HG03354 (cell line): ENCODE measurements at regions not wholly inside any gene's neighbourhood (a gene's known extent, or its start where the extent isn't known, plus 50 kb on each side); places are given as distances from the start of the nearest gene placed in this dataset.
"Not testable (repeated sequence)": the region's sequence is repeated elsewhere in the genome, so short reads cannot be mapped to it uniquely, and the experiment has no call there.

Experiments used
- ATAC-seq: cut with Tn5 transposase; IDR thresholded peaks from one replicate; pipeline ENCODE4 v1.9.1; 2021; ENCODE audit warnings: mild to moderate bottlenecking; ENCODE audit not compliant: unreplicated experiment, poor library complexity, severe bottlenecking

DNA sequence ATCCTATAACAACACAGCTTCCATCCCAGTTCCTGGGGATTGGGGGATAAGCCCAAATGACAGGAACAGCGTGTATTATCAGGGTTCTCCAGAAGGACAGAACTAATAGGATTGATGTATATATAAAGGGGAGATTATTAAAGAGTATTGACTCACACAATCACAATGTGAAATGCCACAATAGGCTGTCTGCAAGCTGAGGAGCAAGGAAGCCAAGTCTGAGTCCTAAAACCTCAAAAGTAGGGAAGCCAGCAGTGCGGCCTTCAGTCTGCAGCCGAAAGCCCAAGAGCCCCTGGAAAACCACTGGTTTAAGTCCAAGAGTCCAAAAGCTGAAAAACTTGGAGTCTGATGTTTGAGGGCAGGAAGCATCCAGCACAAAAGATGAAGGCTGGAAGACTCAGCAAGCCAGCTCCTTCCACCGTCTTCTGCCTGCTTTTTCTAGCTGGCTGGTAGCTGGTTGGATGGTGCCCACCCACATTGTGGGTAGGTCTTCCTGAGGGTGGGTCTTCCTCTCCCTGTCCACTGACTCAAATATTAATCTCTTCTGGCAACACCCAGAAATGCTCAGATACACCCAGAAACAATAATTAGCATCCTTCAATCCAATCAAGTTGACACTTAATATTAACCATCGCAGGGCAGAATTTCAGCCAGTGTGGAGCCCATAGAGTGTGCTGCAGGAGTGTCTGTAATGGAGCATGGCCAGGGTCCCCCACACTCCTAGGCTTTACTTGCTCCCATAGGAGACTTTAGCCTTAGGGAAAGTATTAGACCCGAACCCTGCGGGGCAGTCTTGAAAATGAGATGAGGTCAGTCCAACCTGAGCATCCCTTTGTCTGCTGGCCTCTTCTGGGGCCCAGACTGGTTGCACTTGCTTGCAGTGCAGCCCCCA is 111.1 kb downstream of the SINHCAF start:
- no peak for ATAC-seq

DNA sequence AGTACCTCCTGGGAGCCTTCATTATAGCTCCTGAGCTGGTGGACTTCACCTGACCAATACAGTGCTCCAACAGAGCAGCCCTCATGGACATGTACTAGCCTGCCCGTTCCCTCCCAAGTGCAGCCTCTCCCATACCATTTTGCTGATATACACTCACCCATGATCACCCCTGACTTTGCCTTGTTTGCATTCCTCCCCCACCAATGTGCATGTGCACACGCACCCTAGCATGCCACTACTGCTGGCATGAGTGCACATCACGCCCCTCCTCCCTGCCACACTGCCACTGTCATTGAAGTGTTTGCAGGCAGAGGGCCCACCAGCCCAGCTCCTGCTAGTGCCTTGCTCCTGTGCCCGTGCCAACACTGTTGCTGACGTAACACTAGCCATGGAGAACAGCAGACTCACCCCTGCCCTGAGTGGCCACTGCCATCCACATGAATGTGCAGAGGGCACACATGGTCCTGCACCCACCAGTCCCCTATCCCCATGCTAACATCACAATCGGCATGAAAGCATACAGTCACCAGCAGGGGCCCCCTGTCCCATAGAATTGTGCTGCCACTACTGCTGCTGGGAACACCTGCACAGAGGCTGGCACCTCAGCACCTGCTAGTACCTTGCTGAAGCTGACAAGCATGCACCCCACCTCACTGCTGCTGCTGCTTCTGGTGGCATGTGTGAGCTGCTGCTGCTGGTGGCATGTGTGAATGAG is 110.3 kb downstream of the SINHCAF start:
- no peak for ATAC-seq

DNA sequence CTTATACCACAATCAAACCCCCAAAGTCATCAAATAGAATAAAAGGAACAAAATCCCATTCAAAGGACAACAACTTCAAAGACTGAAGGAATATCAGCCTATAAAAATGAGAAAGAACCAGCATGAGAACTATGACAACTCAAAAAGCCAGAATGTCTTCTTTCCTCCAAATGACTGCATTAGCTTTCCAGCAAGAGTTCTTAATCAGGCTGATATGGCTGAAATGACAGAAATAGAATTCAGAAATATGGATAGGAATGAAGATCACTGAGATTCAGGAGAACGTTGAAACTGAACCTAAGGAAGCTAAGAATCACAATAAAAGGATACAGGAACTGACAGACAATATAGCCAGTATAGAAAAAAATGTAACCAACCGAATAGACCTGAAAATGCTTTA is 109.5 kb downstream of the SINHCAF start:
- ATAC-seq, result no peak

DNA sequence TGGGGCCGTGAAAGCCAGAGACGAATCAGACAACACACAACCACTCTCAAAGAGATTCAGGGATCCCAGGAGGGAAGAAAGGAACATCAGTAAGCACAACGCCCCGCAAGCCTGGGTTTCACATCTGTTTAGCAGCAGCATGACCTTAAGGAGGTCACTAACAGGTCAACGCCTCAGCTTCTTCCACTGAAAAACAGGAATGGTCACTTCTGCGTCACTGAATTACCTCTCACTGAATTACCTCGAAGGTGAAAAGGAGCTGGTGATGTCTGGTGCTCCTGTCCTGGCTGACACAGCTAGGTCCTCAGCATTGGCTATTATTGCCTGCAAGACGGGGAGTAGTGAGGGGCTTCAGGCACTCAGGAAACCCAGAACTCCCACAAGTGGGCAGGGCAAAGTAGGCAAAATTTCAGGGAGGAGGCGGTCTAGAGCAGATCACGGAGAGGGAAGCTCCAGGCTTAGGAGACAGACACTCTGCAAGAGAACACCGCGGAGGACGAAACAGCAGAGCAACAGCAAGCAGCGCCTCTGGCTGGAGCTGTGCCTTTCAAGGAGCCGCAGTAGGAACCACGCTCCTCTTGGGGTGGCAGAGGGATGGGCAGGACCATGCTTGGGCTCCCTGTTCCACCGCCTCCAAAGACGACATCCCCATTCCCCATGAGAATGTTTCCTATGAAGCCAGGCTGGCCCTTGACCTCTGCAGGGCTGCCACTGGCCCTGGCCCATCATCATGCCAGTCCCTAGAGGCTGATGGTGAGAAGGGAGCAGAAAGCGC is 108.4 kb downstream of the SINHCAF start:
- no peak for ATAC-seq

DNA sequence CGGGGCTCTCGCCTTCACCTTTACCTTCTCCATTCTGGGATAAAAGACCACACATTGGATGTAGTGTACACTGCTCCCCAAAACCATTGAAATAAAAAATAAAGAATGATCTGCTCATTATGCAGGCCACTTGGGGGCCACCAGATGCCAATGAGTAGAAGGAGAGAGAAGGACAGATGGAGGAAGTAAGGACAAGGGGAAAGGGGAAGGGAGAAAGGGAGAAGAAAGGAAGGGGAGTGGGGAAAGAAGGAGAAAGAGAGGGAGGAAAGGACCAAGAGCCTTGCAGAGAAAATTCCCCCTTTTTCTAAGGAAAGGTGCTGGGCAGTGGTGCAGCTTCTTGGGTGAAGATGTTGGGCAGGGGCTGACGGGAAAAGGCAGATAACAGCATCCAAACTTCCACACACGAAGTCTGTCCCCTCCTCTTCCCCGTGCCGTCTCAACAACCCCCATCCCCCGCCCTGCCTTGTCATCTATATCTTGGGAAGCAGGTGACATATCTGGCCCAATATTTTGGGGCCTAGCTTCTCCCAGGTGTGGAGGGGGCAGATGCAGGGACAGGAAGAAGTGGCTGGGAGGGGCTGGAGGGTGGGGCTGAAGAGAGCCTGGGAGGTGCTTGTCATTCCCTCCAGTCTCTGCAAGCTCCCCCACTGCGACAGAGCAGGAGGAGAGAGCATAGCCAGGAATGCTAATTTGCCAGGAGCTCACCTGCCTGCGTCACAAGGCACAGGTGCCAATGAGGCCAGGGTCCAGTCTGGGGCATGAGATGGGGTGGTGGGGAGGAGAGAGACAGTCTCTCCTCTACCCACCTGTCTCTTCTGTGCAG is 107.5 kb downstream of the SINHCAF start:
- ATAC-seq, result no peak

DNA sequence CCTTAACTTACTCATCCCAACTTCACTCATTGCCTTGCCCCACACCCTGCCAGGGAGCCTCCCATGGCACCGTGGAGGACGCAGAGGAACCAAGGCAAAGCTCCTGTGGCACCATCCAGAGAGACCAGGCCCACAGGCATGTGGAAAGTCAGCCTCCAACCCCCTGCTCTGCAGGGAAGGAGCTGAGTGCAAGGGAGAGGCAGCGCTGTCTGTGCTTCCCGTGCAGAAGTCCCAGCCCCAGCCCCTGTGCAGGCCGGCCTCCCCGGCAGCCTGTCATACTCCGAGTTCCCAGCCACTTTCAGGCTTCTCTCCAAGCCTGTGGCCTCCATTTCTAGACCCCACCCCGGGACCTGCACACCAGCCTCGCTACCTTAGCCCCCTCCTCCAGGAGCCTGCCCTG is 106.4 kb downstream of the SINHCAF start:
- ATAC-seq, result no peak

DNA sequence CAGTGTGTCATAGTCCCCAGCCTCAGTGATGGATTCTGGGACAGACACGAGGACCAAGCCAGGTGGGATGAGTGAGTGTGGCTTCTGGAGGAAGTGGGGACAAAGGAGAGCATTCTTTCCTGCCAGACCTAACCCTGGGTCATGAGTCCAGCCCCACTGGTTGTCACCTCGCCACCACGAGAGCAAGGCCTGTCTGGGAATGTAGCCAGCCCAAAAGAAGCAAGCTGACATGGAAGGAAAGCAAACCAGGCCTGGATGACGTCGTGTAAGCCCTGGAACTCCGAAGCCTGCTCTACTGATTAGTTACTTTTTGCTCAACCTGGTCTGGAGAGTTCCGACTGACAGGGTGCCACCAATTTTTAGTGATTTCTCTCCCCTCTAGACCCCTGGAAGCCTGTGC is 105.9 kb downstream of the SINHCAF start:
- no peak for ATAC-seq

DNA sequence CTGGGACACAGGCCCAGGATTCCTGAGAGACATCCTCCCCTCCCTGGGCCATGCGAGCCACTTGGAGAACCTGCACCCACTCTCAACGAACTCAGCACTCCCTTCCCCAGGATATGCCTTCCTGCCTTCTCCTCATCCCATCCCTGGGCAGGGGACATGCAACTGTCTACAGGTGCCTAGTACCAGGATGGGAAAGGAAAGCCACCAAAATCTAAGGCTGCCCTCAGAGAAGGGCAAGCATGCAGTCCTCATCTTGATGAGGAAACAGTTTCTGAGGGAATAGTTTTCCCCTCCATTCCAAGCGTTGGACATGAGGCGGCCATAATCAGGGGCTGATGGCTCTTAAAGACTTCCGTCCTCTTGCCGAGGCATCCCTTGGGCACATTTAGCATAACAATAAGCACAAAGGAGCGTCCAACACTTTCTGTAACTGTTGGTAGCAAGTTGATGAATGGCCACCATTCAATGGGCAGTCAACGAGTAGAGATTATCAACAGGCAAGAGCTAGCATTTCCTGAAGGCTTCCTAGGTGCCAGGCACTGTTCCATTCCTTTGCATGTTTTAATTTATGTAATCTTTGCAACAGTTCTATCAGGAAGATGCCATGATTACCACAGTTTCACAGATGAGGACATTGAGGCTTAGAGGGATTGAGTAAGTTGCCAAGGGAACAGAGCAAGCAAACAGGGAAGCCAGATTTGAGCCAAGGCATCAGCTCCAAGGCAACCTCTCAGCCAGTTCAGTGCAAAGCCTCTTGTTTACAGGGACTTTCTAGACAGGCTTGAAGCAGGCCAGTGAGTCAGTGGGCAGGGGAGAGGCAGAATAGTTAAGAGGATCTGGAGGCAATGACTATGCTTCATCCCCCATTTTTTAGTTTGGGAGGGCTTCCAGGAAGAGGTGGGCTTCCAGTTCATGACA is 105.1 kb downstream of the SINHCAF start:
- no peak for ATAC-seq

DNA sequence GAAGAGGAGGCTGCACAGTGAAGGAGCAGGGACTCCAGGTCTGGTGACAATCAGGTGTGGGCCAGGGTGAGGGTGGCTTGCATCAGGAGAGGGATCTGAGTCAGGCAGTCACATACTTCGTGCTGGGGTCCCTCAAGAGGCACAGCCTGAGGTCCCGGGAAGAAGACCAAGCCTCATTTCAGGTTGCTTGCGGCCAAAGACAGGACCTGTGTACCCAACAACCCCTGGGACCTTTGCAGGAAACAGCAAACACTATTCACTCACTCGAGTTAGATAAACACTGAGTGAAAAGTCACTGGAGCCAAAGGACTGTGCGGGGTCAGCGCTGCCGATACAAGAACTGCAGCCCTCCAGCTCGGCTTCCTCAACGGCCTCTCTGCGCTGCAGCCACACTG is 104.4 kb downstream of the SINHCAF start:
- ATAC-seq, result no peak

DNA sequence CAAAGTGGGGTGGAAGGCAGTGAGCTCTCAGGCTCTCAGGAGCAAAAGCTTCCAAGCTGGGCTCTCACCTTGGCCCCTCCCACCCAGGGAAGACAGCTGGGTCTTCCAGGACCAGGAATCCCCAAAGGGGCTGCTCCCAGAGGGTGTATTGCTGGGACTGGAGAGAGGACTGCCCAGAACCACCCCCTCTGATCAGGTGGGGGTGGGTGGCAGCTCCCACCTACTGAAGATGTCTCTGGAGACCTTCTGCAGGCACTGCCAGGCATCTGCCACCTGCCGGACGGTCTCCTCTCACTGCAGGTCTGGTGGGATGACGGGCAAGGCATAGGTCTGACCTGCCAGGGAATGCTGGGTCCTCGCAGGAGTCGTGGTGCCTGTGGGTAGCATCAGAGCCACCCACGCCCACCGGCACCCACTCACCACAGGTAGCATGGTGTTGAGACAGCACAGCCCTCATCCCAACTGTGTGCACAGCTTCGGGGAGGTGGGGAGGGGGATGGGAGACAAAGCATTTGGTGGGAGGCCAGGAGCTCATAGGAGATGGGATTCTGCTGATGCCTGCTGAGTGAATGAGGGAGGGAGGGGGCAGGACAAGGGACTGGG is 103.2 kb downstream of the SINHCAF start:
- ATAC-seq, result no peak

DNA sequence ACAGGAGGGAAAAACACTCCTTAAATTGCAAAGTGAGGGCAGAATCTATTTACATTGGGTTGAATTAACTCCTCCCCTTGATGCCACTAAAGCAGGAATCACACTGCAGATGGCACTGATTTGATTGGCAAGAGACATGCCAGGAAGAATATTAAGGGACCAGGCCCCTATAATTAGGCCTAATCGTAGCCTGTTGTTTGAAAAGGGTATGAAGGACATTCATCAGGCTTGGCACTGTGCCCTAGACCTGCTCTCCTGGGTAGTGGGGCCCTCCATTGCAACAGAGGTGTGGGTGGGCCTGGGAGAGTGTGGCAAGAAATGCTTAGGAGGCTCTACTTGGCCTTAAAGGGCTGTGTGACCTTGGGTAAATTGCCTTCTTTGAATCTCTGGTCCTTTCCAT is 102.3 kb downstream of the SINHCAF start:
- ATAC-seq, result not testable (repeated sequence)

DNA sequence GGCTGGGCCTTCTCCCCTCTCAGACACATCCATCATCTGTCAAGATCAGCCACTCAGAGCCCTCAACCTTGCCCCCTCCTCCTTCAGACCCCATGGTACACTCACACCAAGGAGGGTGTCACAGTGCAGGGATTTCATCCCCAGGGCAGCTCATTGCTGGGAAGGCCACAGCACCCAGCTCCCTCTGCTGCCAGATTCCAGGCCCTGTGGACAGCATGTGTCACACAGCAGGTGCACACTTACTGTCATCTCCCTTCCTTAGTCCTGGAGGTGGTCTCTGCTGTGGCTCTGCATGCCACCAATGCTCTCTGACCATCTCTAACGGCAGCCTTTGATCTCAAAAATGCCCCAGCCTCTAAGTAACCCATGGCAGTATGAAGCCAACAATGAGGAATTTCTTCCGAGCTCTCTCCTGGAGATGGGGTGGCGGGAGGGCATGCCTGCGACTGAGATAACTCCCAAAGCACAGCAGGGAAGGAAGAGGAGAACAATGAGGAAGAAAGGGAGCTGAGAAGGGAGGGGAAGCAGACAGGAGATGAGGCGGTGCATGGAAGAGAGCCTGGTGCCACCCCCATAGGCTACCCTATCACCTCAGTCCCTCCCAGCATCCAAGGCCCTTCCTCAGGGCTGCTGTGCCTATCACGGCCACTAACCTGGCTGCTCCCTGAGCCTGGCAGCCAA is 101.0 kb downstream of the SINHCAF start:
- ATAC-seq, result no peak

DNA sequence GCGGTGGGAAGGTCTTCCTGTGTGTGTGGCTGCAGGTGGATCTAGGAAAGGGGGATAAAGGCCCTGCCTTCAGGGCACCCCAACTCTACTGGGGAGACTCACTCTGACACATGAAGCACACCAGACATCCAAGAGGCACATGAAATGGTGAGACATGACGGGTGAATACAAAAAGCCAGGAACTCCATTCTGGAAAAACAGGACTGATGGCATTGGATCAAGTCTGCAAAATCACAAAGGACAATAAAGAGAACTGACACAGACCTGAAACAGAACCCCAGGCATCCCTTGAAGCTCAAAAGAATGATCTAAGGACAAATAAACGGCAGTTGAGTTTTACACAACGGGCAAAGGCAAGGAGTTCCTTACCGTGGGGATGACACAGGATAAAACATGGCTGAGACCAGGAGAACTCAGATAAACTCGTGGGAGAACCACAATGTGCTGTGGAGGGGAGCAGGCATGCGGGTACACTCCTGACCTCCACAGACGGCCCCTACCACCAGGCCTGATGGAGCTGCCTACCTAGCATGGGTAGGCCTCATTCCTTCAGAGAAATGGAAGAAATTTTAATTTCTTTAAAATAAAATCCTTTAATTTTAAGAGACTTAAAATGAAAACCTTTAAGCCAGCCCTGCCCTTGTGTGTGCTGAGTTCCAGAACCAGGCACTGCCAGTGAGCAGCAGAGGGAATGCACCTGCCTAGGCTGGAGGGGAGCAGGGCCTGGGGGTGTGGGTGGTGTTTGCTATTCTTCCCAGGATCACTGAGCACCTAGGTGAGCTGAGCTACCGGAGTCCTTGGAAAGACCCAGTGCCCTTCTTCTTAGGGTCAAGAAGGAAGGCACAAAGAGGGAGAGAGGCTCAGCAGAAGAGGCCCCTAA is 100.1 kb downstream of the SINHCAF start:
- ATAC-seq, result no peak

DNA sequence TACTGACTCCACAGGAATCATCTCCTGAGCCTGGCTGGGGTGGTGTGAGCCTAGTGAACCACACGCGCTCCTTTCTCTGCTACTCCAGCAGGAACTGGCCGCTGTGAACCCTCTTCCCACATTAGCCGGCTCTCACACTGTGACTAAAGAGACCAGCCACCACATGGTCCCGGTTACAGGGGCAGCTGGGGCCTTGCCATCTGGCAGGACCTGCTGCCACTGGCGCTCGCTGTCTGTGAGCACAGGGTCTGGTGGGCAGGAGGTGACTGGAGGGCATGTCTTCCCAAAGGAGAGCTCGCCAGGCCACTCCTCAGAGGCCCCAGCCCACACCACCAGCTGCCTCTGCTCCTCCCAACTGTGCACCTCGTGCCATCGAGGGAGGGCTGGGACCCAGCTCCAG is 99.3 kb downstream of the SINHCAF start:
- no peak for ATAC-seq

DNA sequence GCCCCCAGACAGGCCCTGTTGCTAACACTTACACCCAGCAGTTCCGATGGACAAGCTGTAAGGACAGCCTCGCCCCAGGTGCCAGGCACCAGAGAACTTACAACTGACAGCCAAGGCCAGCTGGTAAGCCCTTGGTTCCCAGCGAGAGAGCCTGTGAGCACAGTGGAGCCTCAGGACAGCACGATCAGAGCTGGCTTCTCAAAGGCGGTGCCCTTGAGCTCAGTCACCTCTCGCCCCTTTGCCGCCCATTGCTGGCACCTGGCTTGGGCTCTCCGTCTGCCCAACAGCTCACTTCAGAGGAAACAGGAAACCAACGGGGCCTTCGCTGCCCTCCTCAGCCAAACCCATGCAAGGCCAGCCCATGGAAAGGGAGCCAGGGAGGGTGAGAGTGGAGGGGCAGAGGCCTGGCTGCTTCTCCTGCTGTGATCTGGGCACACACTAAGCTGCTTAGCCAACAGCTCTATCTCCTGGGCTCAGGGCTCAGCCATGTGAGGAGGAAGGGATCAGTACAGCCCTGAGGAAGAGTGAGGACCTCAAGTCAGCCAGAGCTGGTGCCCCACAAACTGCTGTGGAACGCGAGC is 98.5 kb downstream of the SINHCAF start:
- no peak for ATAC-seq
